ENCODE measurements at regions not wholly inside any gene's neighbourhood (a gene's known extent, or its start where the extent isn't known, plus 50 kb on each side); places are given as distances from the start of the nearest gene placed in this dataset.

GRCh38 chr11:92511522-92512203 lies 287.0 kb downstream of the FAT3 start:
- Mint-ChIP-seq H3K27me3 (ENCODE audit: low read depth) (no peaks in the 10 kb centered on the region), H3K9me3 (no peaks in the 10 kb centered on the region), H3K36me3 (ENCODE audit: low read depth) (no peaks in the 10 kb centered on the region), H3K4me1 (ENCODE audit: low read depth) (no peaks in the 10 kb centered on the region), H3K4me3 (no peak overlapping the region), H3K27ac (no peak overlapping the region)

GRCh38 chr11:92512204-92512569 lies 287.6 kb downstream of the FAT3 start:
- Mint-ChIP-seq H3K4me1 (ENCODE audit: low read depth) (no peaks in the 10 kb centered on the region), H3K27me3 (ENCODE audit: low read depth) (no peaks in the 10 kb centered on the region), H3K36me3 (ENCODE audit: low read depth) (no peaks in the 10 kb centered on the region), H3K27ac (no peak overlapping the region), H3K9me3 (no peaks in the 10 kb centered on the region), H3K4me3 (no peak overlapping the region)

- no peaks in the 10 kb centered on the region for H3K9me3 Mint-ChIP-seq
- no peaks in the 10 kb centered on the region for H3K4me1 Mint-ChIP-seq (ENCODE audit: low read depth)
- no peaks in the 10 kb centered on the region for H3K36me3 Mint-ChIP-seq (ENCODE audit: low read depth)
- no peak overlapping the region for H3K27ac Mint-ChIP-seq
- no peaks in the 10 kb centered on the region for H3K27me3 Mint-ChIP-seq (ENCODE audit: low read depth)
- no peak overlapping the region for H3K4me3 Mint-ChIP-seq
These were observed 299.0 kb downstream of the FAT3 start for GRCh38 chr11:92523611-92524010.

- H3K27ac Mint-ChIP-seq = no peak overlapping the region
- no peaks in the 10 kb centered on the region for H3K27me3 Mint-ChIP-seq (ENCODE audit: low read depth)
- H3K4me3 Mint-ChIP-seq = no peak overlapping the region
- no peaks in the 10 kb centered on the region for H3K36me3 Mint-ChIP-seq (ENCODE audit: low read depth)
- H3K4me1 Mint-ChIP-seq (ENCODE audit: low read depth) = no peaks in the 10 kb centered on the region
- no peaks in the 10 kb centered on the region for H3K9me3 Mint-ChIP-seq
These were observed 299.9 kb downstream of the FAT3 start for GRCh38 chr11:92524542-92524941.

GRCh38 chr11:92527467-92527866 lies 302.8 kb downstream of the FAT3 start:
- no peaks in the 10 kb centered on the region for H3K4me1 Mint-ChIP-seq (ENCODE audit: low read depth)
- H3K27me3 Mint-ChIP-seq (ENCODE audit: low read depth) = no peaks in the 10 kb centered on the region
- no peak overlapping the region for H3K4me3 Mint-ChIP-seq
- H3K9me3 Mint-ChIP-seq = no peaks in the 10 kb centered on the region
- no peaks in the 10 kb centered on the region for H3K36me3 Mint-ChIP-seq (ENCODE audit: low read depth)
- H3K27ac Mint-ChIP-seq = no peak overlapping the region

GRCh38 chr11:92528001-92528400 lies 303.4 kb downstream of the FAT3 start:
- Mint-ChIP-seq H3K9me3 (no peaks in the 10 kb centered on the region), H3K4me1 (ENCODE audit: low read depth) (no peaks in the 10 kb centered on the region), H3K36me3 (ENCODE audit: low read depth) (no peaks in the 10 kb centered on the region)

GRCh38 chr11:92531065-92531739 lies 306.6 kb downstream of the FAT3 start:
- Mint-ChIP-seq H3K27me3 (ENCODE audit: low read depth) (no peaks in the 10 kb centered on the region), H3K36me3 (ENCODE audit: low read depth) (no peaks in the 10 kb centered on the region), H3K4me1 (ENCODE audit: low read depth) (no peaks in the 10 kb centered on the region), H3K9me3 (no peaks in the 10 kb centered on the region), H3K27ac (no peak overlapping the region), H3K4me3 (no peak overlapping the region)

More at GRCh38 chr11:92528001-92528400, 303.4 kb downstream of the FAT3 start:
- Mint-ChIP-seq H3K27me3 (ENCODE audit: low read depth) (no peaks in the 10 kb centered on the region), H3K27ac (no peak overlapping the region), H3K4me3 (no peak overlapping the region)

- Mint-ChIP-seq H3K4me1 (ENCODE audit: low read depth) (no peaks in the 10 kb centered on the region), H3K4me3 (no peak overlapping the region), H3K9me3 (no peaks in the 10 kb centered on the region), H3K27me3 (ENCODE audit: low read depth) (no peaks in the 10 kb centered on the region), H3K36me3 (ENCODE audit: low read depth) (no peaks in the 10 kb centered on the region), H3K27ac (no peak overlapping the region)
These were observed 309.2 kb downstream of the FAT3 start for GRCh38 chr11:92533657-92534335.

- Mint-ChIP-seq H3K27me3 (ENCODE audit: low read depth) (no peaks in the 10 kb centered on the region), H3K9me3 (no peaks in the 10 kb centered on the region), H3K27ac (no peak overlapping the region), H3K36me3 (ENCODE audit: low read depth) (no peaks in the 10 kb centered on the region), H3K4me3 (no peak overlapping the region), H3K4me1 (ENCODE audit: low read depth) (no peaks in the 10 kb centered on the region)
These were observed 312.3 kb downstream of the FAT3 start for GRCh38 chr11:92536883-92537282.

GRCh38 chr11:92540096-92540495 lies 315.5 kb downstream of the FAT3 start:
- Mint-ChIP-seq H3K36me3 (ENCODE audit: low read depth) (no peaks in the 10 kb centered on the region), H3K27ac (no peak overlapping the region)

GRCh38 chr11:92545906-92546471 lies 321.4 kb downstream of the FAT3 start:
- no peaks in the 10 kb centered on the region for H3K36me3 Mint-ChIP-seq (ENCODE audit: low read depth)
- H3K27me3 Mint-ChIP-seq (ENCODE audit: low read depth) = no peaks in the 10 kb centered on the region
- H3K4me3 Mint-ChIP-seq = no peak overlapping the region
- no peaks in the 10 kb centered on the region for H3K4me1 Mint-ChIP-seq (ENCODE audit: low read depth)
- H3K9me3 Mint-ChIP-seq = no peaks in the 10 kb centered on the region
- H3K27ac Mint-ChIP-seq = no peak overlapping the region

More at GRCh38 chr11:92540096-92540495, 315.5 kb downstream of the FAT3 start:
- Mint-ChIP-seq H3K27me3 (ENCODE audit: low read depth) (no peaks in the 10 kb centered on the region), H3K4me3 (no peak overlapping the region), H3K4me1 (ENCODE audit: low read depth) (no peaks in the 10 kb centered on the region), H3K9me3 (no peaks in the 10 kb centered on the region)

- Mint-ChIP-seq H3K4me1 (ENCODE audit: low read depth) (no peaks in the 10 kb centered on the region), H3K4me3 (no peak overlapping the region), H3K27ac (no peak overlapping the region), H3K36me3 (ENCODE audit: low read depth) (no peaks in the 10 kb centered on the region), H3K9me3 (no peaks in the 10 kb centered on the region), H3K27me3 (ENCODE audit: low read depth) (no peaks in the 10 kb centered on the region)
These were observed 322.0 kb downstream of the FAT3 start for GRCh38 chr11:92546603-92547002.

GRCh38 chr11:92550411-92550810 lies 325.8 kb downstream of the FAT3 start:
- no peaks in the 10 kb centered on the region for H3K4me1 Mint-ChIP-seq (ENCODE audit: low read depth)
- H3K4me3 Mint-ChIP-seq = no peak overlapping the region
- H3K9me3 Mint-ChIP-seq = no peaks in the 10 kb centered on the region
- H3K36me3 Mint-ChIP-seq (ENCODE audit: low read depth) = no peaks in the 10 kb centered on the region
- no peak overlapping the region for H3K27ac Mint-ChIP-seq
- H3K27me3 Mint-ChIP-seq (ENCODE audit: low read depth) = no peaks in the 10 kb centered on the region

- H3K36me3 Mint-ChIP-seq (ENCODE audit: low read depth) = no peaks in the 10 kb centered on the region
These were observed 326.3 kb downstream of the FAT3 start for GRCh38 chr11:92550871-92551270.

GRCh38 chr11:92552942-92553341 lies 328.3 kb downstream of the FAT3 start:
- Mint-ChIP-seq H3K4me1 (ENCODE audit: low read depth) (no peaks in the 10 kb centered on the region), H3K27ac (no peak overlapping the region), H3K4me3 (no peak overlapping the region), H3K36me3 (ENCODE audit: low read depth) (no peaks in the 10 kb centered on the region), H3K9me3 (no peaks in the 10 kb centered on the region), H3K27me3 (ENCODE audit: low read depth) (no peaks in the 10 kb centered on the region)

More at GRCh38 chr11:92550871-92551270, 326.3 kb downstream of the FAT3 start:
- Mint-ChIP-seq H3K27ac (no peak overlapping the region), H3K27me3 (ENCODE audit: low read depth) (no peaks in the 10 kb centered on the region), H3K4me3 (no peak overlapping the region), H3K9me3 (no peaks in the 10 kb centered on the region), H3K4me1 (ENCODE audit: low read depth) (no peaks in the 10 kb centered on the region)
